GM12878 (cell line): ENCODE measurements at regions not wholly inside any gene's neighbourhood (a gene's known extent, or its start where the extent isn't known, plus 50 kb on each side); places are given as distances from the start of the nearest gene placed in this dataset.
A peak's percentile ranks its signal among the peaks of the same experiment; 100 is the strongest.

Experiments
- ATAC-seq: fragments of 200-7000 bp; cut with Tn5 transposase; 3 replicates; pipeline ENCODE4 v1.9.1; 2020; ENCODE audit warnings: mild to moderate bottlenecking, moderate library complexity
- BruUV-seq: library from RNA; stranded (reverse); fragments of 400-500 nt; replicated peaks from 2 replicates; lab custom pipeline; 2021; lab: Mats Ljungman, UMichigan
- CTCF ChIA-PET: fragments of 300-600 bp; sonication (Branson Sonifier 250); formaldehyde crosslinking; extraction: SDS; loops from one replicate; lab custom pipeline; 2021; ENCODE audit warnings: inconsistent platforms; lab: Yijun Ruan, JAX
- POLR2A ChIA-PET: fragments of 350-600 bp; formaldehyde crosslinking; extraction: SDS; loops from one replicate; lab custom pipeline; 2021; ENCODE audit warnings: inconsistent platforms; lab: Charles Lee
- RAD21 ChIA-PET: fragments of 300-600 bp; sonication (Branson Sonifier 250); formaldehyde crosslinking; loops from one replicate; lab custom pipeline; 2023; ENCODE audit warnings: antibody characterized with exemption; ENCODE audit not compliant: unreplicated experiment; lab: Charles Lee
- SMC1A ChIA-PET: fragments of 300-600 bp; sonication (Branson Sonifier 250); formaldehyde crosslinking; loops from one replicate; lab custom pipeline; 2023; ENCODE audit not compliant: unreplicated experiment, uncharacterized antibody; lab: Charles Lee
- DNase-seq: peaks from one replicate; pipeline ENCODE4 v3.0.0-alpha.2; 2011; ENCODE audit warnings: low read depth, low spot score
- FAIRE-seq: peaks from 3 replicates; lab custom pipeline; 2011; peaks lifted over from hg19 to GRCh38; lab: Jason Lieb, UNC
- H2AFZ ChIP-seq: 2 replicates; pipeline ENCODE4 v1.6.0; 2011; ENCODE audit warnings: low read depth, low read length, control low read depth; ENCODE audit not compliant: control insufficient read depth
- H3K27ac ChIP-seq: 2 replicates; pipeline ENCODE4 v1.5.1; 2011; ENCODE audit warnings: control low read depth; ENCODE audit not compliant: control insufficient read depth, insufficient read depth
- H3K27me3 ChIP-seq, 2 experiments: replicated peaks in 1 of 2; 2 replicates each; pipeline versions ENCODE4 v1.6.0 to v1.6.1; 2011; ENCODE audit warnings: low read length in 1 of 2; ENCODE audit not compliant: control insufficient read depth in 2 of 2, insufficient read depth in 2 of 2
- H3K36me3 ChIP-seq, 2 experiments: 2 replicates each; pipeline ENCODE4 v1.5.1; 2011; ENCODE audit warnings: low read length in 1 of 2; ENCODE audit not compliant: control insufficient read depth in 2 of 2, insufficient read depth in 2 of 2
- H3K4me1 ChIP-seq: 2 replicates; pipeline ENCODE4 v1.6.1; 2011; ENCODE audit warnings: mild to moderate bottlenecking, low read length, moderate library complexity, mixed read lengths; ENCODE audit not compliant: control insufficient read depth, insufficient read depth
- H3K4me2 ChIP-seq: 2 replicates; pipeline ENCODE4 v1.6.0; 2011; ENCODE audit warnings: control low read depth; ENCODE audit not compliant: control insufficient read depth, insufficient read depth
- H3K4me3 ChIP-seq: fragments of 200-600 bp; sonication (generic); 2 replicates; pipeline ENCODE4 v1.5.1; 2016
- H3K79me2 ChIP-seq: 2 replicates; pipeline ENCODE4 v1.6.0; 2011; ENCODE audit warnings: low read length; ENCODE audit not compliant: control insufficient read depth, insufficient read depth
- H3K9ac ChIP-seq: 2 replicates; pipeline ENCODE4 v1.8.0; 2011; ENCODE audit warnings: low read length, control low read depth, mixed read lengths; ENCODE audit not compliant: control insufficient read depth, insufficient read depth
- H3K9me3 ChIP-seq: replicated peaks from 3 replicates; pipeline ENCODE4 v1.5.1; 2011; ENCODE audit warnings: mild to moderate bottlenecking, low read length; ENCODE audit not compliant: control insufficient read depth, insufficient read depth
- H4K20me1 ChIP-seq: 2 replicates; pipeline ENCODE4 v1.6.0; 2011; ENCODE audit not compliant: control insufficient read depth, insufficient read depth
- ATF7 ChIP-seq: fragments of 450-650 bp; IDR thresholded peaks from 2 replicates; pipeline ENCODE4 v1.6.1; 2016; ENCODE audit warnings: low read depth, mild to moderate bottlenecking
- BRCA1 ChIP-seq: IDR thresholded peaks from 2 replicates; pipeline ENCODE4 v1.6.1; 2011; ENCODE audit warnings: low read depth, low read length, improper control_type of control experiment
- CREM ChIP-seq: IDR thresholded peaks from 2 replicates; pipeline ENCODE4 v1.6.1; 2014; ENCODE audit warnings: antibody characterized with exemption, low read depth
- DPF2 ChIP-seq: fragments of 450-650 bp; IDR thresholded peaks from 2 replicates; pipeline ENCODE4 v1.6.1; 2017; ENCODE audit warnings: mild to moderate bottlenecking
- EP300 ChIP-seq, 2 experiments: fragments of 150-350 bp in 1 of 2; IDR thresholded peaks; 2 replicates each; pipeline ENCODE4 v1.6.1; 2011 to 2012; ENCODE audit warnings: low read depth in 2 of 2, low read length in 2 of 2, borderline replicate concordance in 1 of 2, improper control_type of control experiment in 1 of 2, inconsistent platforms in 1 of 2; ENCODE audit not compliant: control insufficient read depth in 1 of 2
- FOXM1 ChIP-seq: IDR thresholded peaks from 2 replicates; pipeline ENCODE4 v1.6.1; 2012; ENCODE audit warnings: low read depth, mild to moderate bottlenecking, inconsistent platforms, low read length, moderate library complexity
- IRF4 ChIP-seq: IDR thresholded peaks from 2 replicates; pipeline ENCODE4 v1.6.1; 2011; ENCODE audit warnings: low read depth, low read length
- JUNB ChIP-seq: IDR thresholded peaks from 2 replicates; pipeline ENCODE4 v1.6.1; 2016; ENCODE audit warnings: antibody characterized with exemption, mild to moderate bottlenecking
- KDM1A ChIP-seq: fragments of 200-600 bp; sonication (generic); IDR thresholded peaks from 2 replicates; pipeline ENCODE4 v1.6.1; 2016; ENCODE audit warnings: borderline replicate concordance
- MEF2B ChIP-seq: fragments of 450-650 bp; IDR thresholded peaks from 2 replicates; pipeline ENCODE4 v1.6.1; 2018; ENCODE audit warnings: mild to moderate bottlenecking, moderate library complexity; ENCODE audit not compliant: partially characterized antibody, poor library complexity, severe bottlenecking
- MTA2 ChIP-seq: fragments of 450-650 bp; IDR thresholded peaks from 2 replicates; pipeline ENCODE4 v1.6.1; 2016; ENCODE audit warnings: low read depth, mild to moderate bottlenecking, moderate library complexity
- NFIC ChIP-seq: IDR thresholded peaks from 2 replicates; pipeline ENCODE4 v1.6.1; 2012; ENCODE audit warnings: low read depth, mild to moderate bottlenecking, inconsistent platforms, low read length, moderate library complexity
- NFXL1 ChIP-seq: fragments of 450-650 bp; IDR thresholded peaks from 2 replicates; pipeline ENCODE4 v1.6.1; 2017; ENCODE audit warnings: antibody characterized with exemption, mild to moderate bottlenecking, borderline replicate concordance
- NR2C2 ChIP-seq: IDR thresholded peaks from 2 replicates; pipeline ENCODE4 v1.6.1; 2011; ENCODE audit warnings: borderline replicate concordance, low read depth; ENCODE audit not compliant: control insufficient read depth, insufficient read length
- RUNX3 ChIP-seq: IDR thresholded peaks from 2 replicates; pipeline ENCODE4 v1.6.1; 2012; ENCODE audit warnings: low read length, inconsistent platforms
- SMAD1 ChIP-seq: fragments of 450-650 bp; IDR thresholded peaks from 2 replicates; pipeline ENCODE4 v1.6.1; 2018; ENCODE audit warnings: mild to moderate bottlenecking, low read depth; ENCODE audit not compliant: partially characterized antibody
- TBL1XR1 ChIP-seq: IDR thresholded peaks from 2 replicates; pipeline ENCODE4 v1.6.1; 2012; ENCODE audit warnings: low read depth, low read length, improper control_type of control experiment
- YY1 ChIP-seq: IDR thresholded peaks from 2 replicates; pipeline ENCODE4 v1.6.1; 2011; ENCODE audit warnings: low read depth, mild to moderate bottlenecking, low read length
- ZNF207 ChIP-seq: fragments of 450-650 bp; IDR thresholded peaks from 2 replicates; pipeline ENCODE4 v1.6.1; 2014; ENCODE audit warnings: antibody characterized with exemption, mild to moderate bottlenecking, borderline replicate concordance
- ZNF622 ChIP-seq: fragments of 450-650 bp; IDR thresholded peaks from 2 replicates; pipeline ENCODE4 v1.6.1; 2017; ENCODE audit warnings: mild to moderate bottlenecking, inconsistent platforms
- WGBS: methylation state at CpG from one replicate; pipeline ENCODE4 v1.1.6; 2016; ENCODE audit warnings: low lambda C conversion rate; ENCODE audit not compliant: insufficient replicate concordance, insufficient coverage; ENCODE audit errors: missing lambda C conversion rate; 5-methylcytosine and 5-hydroxymethylcytosine counted together
- in situ Hi-C: fragments of 300-500 bp; cut with MboI; formaldehyde crosslinking; loops from 9 replicates; pipeline ENCODE4 v1.14.3; 2018; ENCODE audit warnings: mixed read lengths
- intact Hi-C: fragments of 100-400 bp; cut with micrococcal nuclease; formaldehyde crosslinking; loops from one replicate; pipeline ENCODE4 v1.14.2; 2022; ENCODE audit not compliant: unreplicated experiment
- TF ChIP-seq, protein P1 (sequence below): IDR thresholded peaks from 2 replicates; pipeline ENCODE4 v1.6.1; 2012; ENCODE audit warnings: low read length, inconsistent platforms

- TF ChIP-seq YY1 (no peak), SMAD1 (no peak), NFXL1 (no peak), BRCA1 (no peak)
- TF ChIP-seq, protein P1, sequence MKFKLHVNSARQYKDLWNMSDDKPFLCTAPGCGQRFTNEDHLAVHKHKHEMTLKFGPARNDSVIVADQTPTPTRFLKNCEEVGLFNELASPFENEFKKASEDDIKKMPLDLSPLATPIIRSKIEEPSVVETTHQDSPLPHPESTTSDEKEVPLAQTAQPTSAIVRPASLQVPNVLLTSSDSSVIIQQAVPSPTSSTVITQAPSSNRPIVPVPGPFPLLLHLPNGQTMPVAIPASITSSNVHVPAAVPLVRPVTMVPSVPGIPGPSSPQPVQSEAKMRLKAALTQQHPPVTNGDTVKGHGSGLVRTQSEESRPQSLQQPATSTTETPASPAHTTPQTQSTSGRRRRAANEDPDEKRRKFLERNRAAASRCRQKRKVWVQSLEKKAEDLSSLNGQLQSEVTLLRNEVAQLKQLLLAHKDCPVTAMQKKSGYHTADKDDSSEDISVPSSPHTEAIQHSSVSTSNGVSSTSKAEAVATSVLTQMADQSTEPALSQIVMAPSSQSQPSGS: no peak
These were observed 217.9 kb downstream of the SPATA31D1 start (continued) for GRCh38 chr9:82206490-82206889.

GRCh38 chr9:82206946-82207345, 218.4 kb downstream of the SPATA31D1 start:
- Histone ChIP-seq H3K4me2 (no peak overlapping the region), H3K4me1 (no peaks in the 10 kb centered on the region), H2AFZ (no peak overlapping the region), H4K20me1 (no peaks in the 10 kb centered on the region), H3K27me3 (no peaks in the 10 kb centered on the region), H3K9ac (no peak overlapping the region), H3K36me3 (no peaks in the 10 kb centered on the region), H3K9me3 (no peaks in the 10 kb centered on the region), H3K79me2 (no peaks in the 10 kb centered on the region), H3K4me3 (no peak overlapping the region), H3K27ac (no peak overlapping the region)
- intact Hi-C loops (no loop called here), in situ Hi-C loops (no loop called here)
- ATAC-seq (no peak), DNase-seq (no peak), FAIRE-seq (no peak)
- POLR2A ChIA-PET: no interaction called here
- SMC1A ChIA-PET: interaction anchor here (1.0 kb wide), 1 partner anchor 54 kb away, joined by 3 read pairs; no protein-coding TSS in a partner anchor
- BruUV-seq: no TSS peak
- RAD21 ChIA-PET: no interaction called here
- CTCF ChIA-PET: no interaction called here
- 0% methylated on average over 1 of the region's 1 CpG for WGBS
- TF ChIP-seq ZNF622 (no peak), JUNB (peak; percentile 49), TBL1XR1 (no peak), NR2C2 (no peak), MTA2 (peak; percentile 79), NFIC (peak; percentile 54; the same call in 1 of the 2 replicates), DPF2 (0 out of 2 replicates have a peak, but pooled peaks have one; percentile 37), CREM (peak; percentile 36; the same call in 1 of the 2 replicates), ZNF207 (no peak), ATF7 (peak; percentile 47; the same call in 1 of the 2 replicates), IRF4 (0 out of 2 replicates have a peak, but pooled peaks have one; percentile 18), EP300 (IDR thresholded peaks at IDR 0.05; ENCODE audit: borderline replicate concordance in 1 of 2, control insufficient read depth in 1 of 2, low read depth in 2 of 2, low read length in 2 of 2) (peak in 1 of 2 experiments; percentile 39; a peak in 1 of 4 replicates), KDM1A (no peak), MEF2B (peak; percentile 18), RUNX3 (peak; percentile 36; the same call in 1 of the 2 replicates), FOXM1 (peak; percentile 32; the same call in 1 of the 2 replicates)
- TF ChIP-seq, protein P1: peak; percentile 62
